Ishikawa (cell line): ENCODE measurements at regions not wholly inside any gene's neighbourhood (a gene's known extent, or its start where the extent isn't known, plus 50 kb on each side); places are given as distances from the start of the nearest gene placed in this dataset.

Experiments
- CEBPB ChIP-seq: IDR thresholded peaks from 2 replicates; pipeline ENCODE4 v1.6.1; 2012
- CREB1 ChIP-seq: IDR thresholded peaks from 2 replicates; pipeline ENCODE4 v1.6.1; 2012; ENCODE audit warnings: low read depth
- EGR1 ChIP-seq: IDR thresholded peaks from 2 replicates; pipeline ENCODE4 v1.6.1; 2012
- EP300 ChIP-seq: IDR thresholded peaks from 2 replicates; pipeline ENCODE4 v1.6.1; 2012; ENCODE audit warnings: borderline replicate concordance
- FOXM1 ChIP-seq: IDR thresholded peaks from 2 replicates; pipeline ENCODE4 v1.6.1; 2012; ENCODE audit warnings: low read depth, borderline replicate concordance
- MAX ChIP-seq: IDR thresholded peaks from 2 replicates; pipeline ENCODE4 v1.6.1; 2012
- NFIC ChIP-seq: IDR thresholded peaks from 2 replicates; pipeline ENCODE4 v1.6.1; 2012
- RAD21 ChIP-seq: IDR thresholded peaks from 2 replicates; pipeline ENCODE4 v1.6.1; 2012; ENCODE audit warnings: low read depth
- TAF1 ChIP-seq: IDR thresholded peaks from 2 replicates; pipeline ENCODE4 v1.6.1; 2012; ENCODE audit warnings: low read depth, mild to moderate bottlenecking
- TCF12 ChIP-seq: IDR thresholded peaks from 2 replicates; pipeline ENCODE4 v1.6.1; 2012; ENCODE audit warnings: low read depth
- TEAD4 ChIP-seq: IDR thresholded peaks from 2 replicates; pipeline ENCODE4 v1.6.1; 2012
- YY1 ChIP-seq: IDR thresholded peaks from 2 replicates; pipeline ENCODE4 v1.6.1; 2012; ENCODE audit warnings: low read depth
- TF ChIP-seq, protein P1 (sequence below): IDR thresholded peaks from 2 replicates; pipeline ENCODE4 v1.6.1; 2012; ENCODE audit warnings: low read depth, mild to moderate bottlenecking

GRCh38 chr11:69994810-69995209 is 83.3 kb upstream of the ANO1 start:
- TF ChIP-seq RAD21 (no peak), TAF1 (no peak), NFIC (no peak), YY1 (no peak), CREB1 (no peak), EGR1 (no peak), CEBPB (no peak), TEAD4 (no peak), MAX (no peak), FOXM1 (no peak), TCF12 (no peak), EP300 (no peak)
- TF ChIP-seq, protein P1, sequence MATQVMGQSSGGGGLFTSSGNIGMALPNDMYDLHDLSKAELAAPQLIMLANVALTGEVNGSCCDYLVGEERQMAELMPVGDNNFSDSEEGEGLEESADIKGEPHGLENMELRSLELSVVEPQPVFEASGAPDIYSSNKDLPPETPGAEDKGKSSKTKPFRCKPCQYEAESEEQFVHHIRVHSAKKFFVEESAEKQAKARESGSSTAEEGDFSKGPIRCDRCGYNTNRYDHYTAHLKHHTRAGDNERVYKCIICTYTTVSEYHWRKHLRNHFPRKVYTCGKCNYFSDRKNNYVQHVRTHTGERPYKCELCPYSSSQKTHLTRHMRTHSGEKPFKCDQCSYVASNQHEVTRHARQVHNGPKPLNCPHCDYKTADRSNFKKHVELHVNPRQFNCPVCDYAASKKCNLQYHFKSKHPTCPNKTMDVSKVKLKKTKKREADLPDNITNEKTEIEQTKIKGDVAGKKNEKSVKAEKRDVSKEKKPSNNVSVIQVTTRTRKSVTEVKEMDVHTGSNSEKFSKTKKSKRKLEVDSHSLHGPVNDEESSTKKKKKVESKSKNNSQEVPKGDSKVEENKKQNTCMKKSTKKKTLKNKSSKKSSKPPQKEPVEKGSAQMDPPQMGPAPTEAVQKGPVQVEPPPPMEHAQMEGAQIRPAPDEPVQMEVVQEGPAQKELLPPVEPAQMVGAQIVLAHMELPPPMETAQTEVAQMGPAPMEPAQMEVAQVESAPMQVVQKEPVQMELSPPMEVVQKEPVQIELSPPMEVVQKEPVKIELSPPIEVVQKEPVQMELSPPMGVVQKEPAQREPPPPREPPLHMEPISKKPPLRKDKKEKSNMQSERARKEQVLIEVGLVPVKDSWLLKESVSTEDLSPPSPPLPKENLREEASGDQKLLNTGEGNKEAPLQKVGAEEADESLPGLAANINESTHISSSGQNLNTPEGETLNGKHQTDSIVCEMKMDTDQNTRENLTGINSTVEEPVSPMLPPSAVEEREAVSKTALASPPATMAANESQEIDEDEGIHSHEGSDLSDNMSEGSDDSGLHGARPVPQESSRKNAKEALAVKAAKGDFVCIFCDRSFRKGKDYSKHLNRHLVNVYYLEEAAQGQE, result no peak
